Astrocyte of the hippocampus (primary cell): ENCODE measurements at regions not wholly inside any gene's neighbourhood (a gene's known extent, or its start where the extent isn't known, plus 50 kb on each side); places are given as distances from the start of the nearest gene placed in this dataset.

ENCODE experiments used
- DNase-seq: peaks from one replicate; pipeline ENCODE4 v3.0.0; 2011; ENCODE audit warnings: low read depth, low spot score

DNA sequence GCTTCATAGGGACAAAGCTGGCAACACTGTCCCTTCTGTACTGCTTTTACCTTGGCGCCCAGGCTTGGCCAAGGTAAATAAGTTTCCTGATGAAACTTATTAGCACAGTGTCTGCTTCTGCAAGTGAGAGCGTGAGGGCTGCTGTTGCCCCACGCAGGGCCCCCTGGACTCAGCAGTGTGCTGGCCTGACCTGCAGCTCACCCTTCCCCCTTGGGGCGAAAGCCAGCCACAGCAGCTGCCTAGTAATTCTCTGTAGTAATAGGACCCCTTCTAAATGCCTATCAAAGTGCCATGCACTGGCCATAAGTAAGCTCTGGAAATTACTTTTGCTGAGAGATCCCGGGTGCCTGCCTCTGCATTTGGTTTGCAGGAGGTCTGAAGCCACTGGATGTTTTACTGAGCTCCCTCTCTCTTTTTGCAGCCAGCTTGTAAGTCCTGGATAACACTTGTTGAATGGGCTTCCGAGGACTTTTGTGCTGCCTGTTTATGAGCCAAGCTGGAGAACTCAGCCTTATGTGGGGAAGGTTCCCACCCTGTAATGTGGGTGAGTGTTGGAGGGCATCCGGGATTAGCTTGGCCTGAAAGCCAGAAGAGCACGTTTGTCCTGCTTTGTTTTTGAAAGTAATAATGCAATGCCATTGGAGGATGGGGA lies 293.9 kb downstream of the C7orf25 start:
- DNase-seq = no peak

GRCh38 chr7:42617071-42617765 lies 294.7 kb downstream of the C7orf25 start:
- DNase-seq = no peak

DNA sequence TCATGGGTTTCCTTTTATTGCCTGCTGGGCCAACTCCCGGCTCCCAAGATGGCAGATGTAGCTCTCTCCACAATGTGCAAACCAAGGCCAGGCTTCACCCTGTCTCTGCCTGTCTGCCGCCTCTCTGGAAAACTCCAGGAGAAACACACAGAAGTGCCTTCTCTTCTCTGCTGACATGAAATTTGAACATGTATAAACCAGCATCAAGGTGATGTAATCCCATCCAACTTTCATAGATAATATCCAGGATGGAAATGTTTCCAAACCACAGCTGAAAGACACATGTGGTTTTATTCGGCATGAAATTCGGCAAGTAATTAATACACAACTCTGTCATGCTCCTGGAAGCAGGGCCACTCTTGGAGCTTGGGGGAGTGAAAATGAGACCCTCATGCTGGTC lies 297.2 kb downstream of the C7orf25 start:
- no peak for DNase-seq

DNA sequence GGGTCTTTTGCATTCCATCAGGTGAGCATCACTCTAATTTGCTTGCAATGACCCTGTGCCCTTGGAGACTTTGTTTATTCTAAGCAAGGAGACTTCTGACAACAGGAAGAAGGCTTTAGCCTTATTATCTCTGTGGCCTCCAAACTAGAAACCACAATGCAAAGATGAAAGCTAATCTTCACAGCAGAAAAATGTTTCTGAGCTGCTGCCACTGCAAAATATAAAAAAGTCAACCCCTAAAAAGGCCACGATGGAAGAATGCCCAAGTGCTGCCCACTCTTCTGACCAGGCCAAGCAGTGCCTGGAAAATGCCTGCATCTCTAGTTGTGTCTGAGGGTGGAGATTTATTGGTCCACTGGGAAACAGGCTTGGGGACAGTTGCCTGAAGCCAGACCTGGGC lies 299.9 kb downstream of the C7orf25 start:
- DNase-seq = peak; percentile 21

- DNase-seq = no peak
Measured at GRCh38 chr7:42611289-42611928, 300.5 kb downstream of the C7orf25 start.

DNA sequence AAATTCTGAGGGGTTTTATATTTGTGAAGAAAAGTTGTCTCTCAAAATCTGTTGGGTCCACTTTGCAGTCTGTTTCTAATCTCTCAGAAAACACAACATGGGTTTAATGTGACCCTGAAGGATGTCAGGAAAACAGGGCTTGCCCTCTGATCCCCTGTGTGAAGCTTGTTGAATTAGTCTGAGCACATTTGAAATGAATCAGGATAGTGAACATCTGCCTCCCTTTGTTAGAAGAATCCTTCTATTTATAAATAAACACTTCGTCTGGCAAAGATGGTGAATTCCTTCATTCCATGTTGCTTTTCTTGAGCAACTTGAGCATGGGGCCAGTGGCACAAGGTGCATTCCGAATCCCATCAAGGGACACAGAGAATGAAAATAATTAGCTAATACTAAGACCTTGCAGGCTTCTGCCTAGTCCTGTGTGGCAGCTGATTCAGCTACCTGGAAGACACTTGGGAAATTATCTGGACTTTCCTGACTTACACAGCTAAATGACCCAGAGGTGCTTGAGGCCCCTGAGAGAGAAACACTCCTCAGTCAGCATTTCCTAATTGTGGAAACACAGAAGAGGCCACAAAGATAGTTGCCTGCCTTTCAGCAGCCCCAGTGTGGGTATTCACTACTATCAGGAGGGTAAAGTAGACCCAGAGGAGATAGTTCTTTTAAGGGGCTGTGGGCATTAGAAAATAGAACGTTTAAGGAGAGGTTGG lies 305.5 kb downstream of the C7orf25 start:
- DNase-seq = peak; percentile 2

GRCh38 chr7:42605406-42606192 lies 306.3 kb downstream of the C7orf25 start:
- DNase-seq = peak; percentile 84

DNA sequence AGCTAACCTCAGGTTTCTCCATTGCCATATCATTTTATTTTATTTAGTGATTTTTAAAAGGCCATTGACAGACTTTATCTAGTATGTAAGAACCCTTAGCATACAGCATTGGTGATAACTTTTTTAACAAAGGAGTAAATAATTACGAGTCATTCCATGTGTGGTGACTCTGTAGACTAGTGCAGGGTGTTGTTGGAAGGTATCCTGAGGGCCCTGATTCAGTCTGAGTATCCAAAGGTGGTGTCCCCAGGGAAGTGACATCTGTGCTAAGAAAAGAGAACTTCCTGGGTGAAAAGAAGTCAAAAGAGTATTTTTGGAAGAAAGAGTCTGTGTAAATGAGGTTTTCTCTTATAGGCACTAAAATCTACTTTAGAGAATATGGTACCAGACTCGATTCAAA lies 308.4 kb downstream of the C7orf25 start:
- DNase-seq = no peak

DNA sequence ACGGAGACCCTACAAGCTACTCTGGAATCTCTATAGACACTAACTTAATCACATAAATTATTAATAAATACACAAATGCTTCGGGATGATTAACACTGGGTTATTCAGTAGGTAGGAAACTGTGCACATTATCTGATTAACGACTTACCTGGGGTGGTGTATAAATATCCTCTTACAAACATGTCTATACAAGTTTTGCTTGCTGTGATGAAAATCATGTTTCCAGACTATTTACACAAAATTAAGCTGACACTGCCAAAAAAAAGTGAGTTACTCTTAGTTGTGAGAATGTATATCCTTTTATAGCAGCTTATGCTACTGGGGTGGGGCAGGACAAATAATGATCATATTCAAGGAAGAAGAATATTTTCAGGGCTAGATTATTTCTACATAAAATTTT lies 314.6 kb downstream of the C7orf25 start:
- no peak for DNase-seq

DNA sequence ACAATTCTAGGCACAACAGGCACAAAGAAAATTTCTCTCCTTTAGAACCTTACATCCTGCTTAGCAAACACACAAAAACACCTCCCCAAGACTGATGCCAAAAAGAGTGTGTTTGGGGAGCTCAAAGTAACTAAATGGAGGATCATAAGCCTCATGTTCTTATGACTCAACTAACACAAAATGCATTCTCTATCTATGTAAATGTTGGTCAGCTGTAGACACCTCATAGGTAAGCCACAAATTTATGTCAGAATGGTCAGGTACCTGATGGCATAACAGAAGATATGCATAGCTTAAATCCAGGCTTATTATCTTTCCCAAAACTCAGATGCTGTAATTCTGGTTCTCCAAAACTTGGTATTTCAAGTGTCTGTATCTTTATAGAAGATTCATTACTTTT lies 315.1 kb downstream of the C7orf25 start:
- DNase-seq = no peak

DNA sequence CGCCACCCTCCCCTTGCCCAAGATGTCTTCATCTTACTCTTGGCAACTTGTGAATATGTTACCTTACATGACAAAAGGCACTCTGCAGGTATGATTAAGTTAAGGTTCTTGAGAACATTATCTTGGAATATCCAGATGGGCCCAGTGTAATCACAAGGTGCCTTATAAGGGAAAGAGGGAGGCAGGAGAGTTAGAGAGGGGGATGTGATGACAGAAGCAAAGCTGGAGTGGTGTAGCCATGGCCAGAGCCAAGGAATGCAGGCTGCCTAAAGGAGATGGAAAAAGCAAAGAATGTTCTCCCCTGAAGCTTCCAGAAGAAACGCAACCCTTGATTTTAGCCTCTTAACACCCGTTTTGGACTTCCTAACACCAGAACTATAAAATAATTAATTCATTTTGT lies 318.0 kb downstream of the C7orf25 start:
- DNase-seq = no peak

DNA sequence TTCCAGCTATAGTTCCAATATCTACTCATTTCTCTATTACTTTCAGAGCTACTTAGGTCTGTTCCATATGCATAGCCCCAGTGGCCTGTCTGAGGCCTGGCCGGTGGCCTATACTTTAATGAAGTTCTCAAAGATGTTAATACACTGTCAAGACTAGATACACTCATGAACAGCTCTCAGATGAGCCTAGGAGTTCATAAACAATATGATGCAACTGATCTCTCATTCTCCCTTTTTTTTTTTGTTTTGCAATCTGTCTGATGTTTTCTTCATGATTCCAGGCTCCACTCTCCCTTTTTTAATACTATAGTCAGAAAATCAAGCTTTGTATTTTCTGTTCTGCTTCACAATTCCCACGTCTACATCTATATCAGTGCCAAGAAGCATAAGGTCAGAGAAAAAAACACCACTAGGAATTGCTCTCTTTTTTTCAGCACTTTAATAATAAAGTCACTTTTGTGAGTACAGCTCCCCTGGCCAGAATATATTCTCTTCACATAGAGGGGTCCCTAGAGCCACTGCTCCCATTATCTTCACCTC lies 321.0 kb downstream of the C7orf25 start:
- no peak for DNase-seq

DNA sequence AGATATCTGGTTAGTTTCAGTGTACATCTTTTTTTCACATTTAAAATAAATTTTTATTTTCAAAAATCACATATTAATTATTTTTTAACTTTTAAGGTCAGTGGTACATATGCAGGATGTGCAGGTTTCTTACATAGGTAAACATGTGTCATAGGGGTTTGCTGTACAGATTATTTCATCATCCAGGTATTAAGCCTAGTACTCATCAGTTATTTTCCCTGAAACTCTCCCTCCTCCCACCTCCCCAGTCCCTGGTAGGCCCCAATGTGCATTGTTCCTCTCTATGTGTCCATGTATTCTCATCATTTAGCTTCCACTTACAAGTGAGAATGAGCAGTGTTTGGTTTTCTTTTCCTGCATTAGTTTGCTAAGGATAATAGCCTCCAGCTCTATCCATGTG lies 323.0 kb downstream of the C7orf25 start:
- no peak for DNase-seq

DNA sequence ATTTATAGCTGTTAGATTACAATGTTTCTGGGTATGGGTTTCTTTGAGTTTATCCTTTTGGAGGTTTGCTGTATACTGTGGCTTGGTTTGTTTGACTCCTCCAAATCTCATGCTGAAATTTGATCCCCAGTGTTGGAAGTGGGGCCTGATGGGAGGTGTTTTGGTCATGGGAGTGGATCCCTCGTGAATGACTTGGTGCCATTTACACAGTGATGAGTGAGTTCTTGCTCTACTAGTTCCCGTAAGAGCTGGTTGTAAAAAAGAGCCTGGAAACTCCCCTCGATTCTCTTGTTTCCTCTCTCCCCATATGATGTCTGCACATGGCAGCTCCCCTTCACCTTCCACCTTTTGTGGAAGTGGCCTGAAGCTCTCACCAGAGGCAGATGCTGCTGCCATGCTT lies 324.1 kb downstream of the C7orf25 start:
- DNase-seq = no peak

DNA sequence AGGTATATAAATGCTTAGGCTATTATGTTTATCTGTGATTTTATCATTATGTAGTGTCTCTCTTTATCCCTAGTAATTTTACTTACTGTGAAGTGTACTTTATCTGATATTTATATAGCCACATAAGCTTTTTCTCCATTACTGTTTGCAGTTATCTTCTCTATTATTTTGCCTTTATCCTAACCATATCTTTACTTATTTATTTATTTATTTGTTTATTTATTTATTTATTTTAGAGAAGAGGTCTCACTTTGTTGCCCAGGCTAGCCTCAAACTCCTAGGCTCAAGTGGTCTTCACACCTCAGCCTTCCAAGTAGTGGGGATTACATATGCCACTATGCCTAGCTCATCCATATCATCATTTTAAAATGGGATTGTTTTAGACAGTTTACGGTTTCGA lies 331.8 kb downstream of the C7orf25 start:
- DNase-seq = no peak

DNA sequence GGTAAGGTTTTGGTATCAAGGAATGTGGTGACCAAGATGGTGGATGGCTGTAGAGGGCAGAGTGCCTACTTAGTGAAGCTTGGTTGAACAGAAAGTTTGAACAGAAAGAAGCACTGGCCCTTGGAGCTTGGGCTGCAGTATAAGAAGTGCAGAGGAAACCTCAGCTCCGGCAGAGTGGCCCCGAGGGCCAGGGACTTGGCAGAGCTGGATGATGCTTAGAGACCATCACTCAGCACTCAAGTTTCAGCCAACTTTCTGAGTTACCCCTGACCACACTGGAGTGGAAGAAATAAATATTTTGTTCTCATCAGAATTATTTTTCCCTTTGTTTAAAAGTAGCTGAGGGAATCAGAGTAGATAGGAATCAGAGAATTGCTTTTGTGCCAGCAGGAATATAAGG lies 336.7 kb downstream of the C7orf25 start:
- no peak for DNase-seq

- peak; percentile 16 for DNase-seq
Measured at GRCh38 chr7:42574685-42575084, 337.2 kb downstream of the C7orf25 start.

GRCh38 chr7:42573881-42574672 lies 337.1 kb upstream of the GLI3 start:
- DNase-seq = peak; percentile 2

GRCh38 chr7:42572561-42572960 lies 335.6 kb upstream of the GLI3 start:
- peak; percentile 1 for DNase-seq

GRCh38 chr7:42572056-42572455 lies 335.0 kb upstream of the GLI3 start:
- DNase-seq = peak; percentile 70

- DNase-seq = no peak
Measured at GRCh38 chr7:42570944-42571343, 333.9 kb upstream of the GLI3 start.
